ENCODE measurements at regions not wholly inside any gene's neighbourhood (a gene's known extent, or its start where the extent isn't known, plus 50 kb on each side); places are given as distances from the start of the nearest gene placed in this dataset.

GRCh38 chr4:108264693-108265092, 96.0 kb upstream of the LEF1 start:
- Histone ChIP-seq H3K4me1 (ENCODE audit: control insufficient read depth in 5 of 5, insufficient read depth in 5 of 5, low read length in 5 of 5) (no peaks in the 10 kb centered on the region), H3K9me3 (ENCODE audit: control insufficient read depth in 4 of 4, insufficient read depth in 3 of 4, low read length in 3 of 4) (no peaks in the 10 kb centered on the region), H3K9ac (ENCODE audit: insufficient read depth in 1 of 2, low read length in 2 of 2) (no peak overlapping the region), H3K27me3 (ENCODE audit: control insufficient read depth in 3 of 3, insufficient read depth in 3 of 3, low read length in 2 of 3) (no peaks in the 10 kb centered on the region), H3K27ac (ENCODE audit: low read depth in 1 of 2, low read length in 1 of 2) (no peak overlapping the region), H3K36me3 (ENCODE audit: control insufficient read depth in 4 of 4, insufficient read depth in 4 of 4, low read length in 4 of 4) (no peaks in the 10 kb centered on the region), H3K4me3 (no peak overlapping the region)
- DNase-seq: no peak
- TF ChIP-seq CTCF (IDR thresholded peaks at IDR 0.05; ENCODE audit: control extremely low read depth, extremely low read depth): no peak
- no peak for ATAC-seq (ENCODE audit: insufficient read depth, low FRiP score)
- 69 to 79% methylated on average over 4 of the region's 4 CpGs for WGBS, 2 donors

- TF ChIP-seq CTCF (IDR thresholded peaks at IDR 0.05; ENCODE audit: control extremely low read depth, extremely low read depth): no peak
- ATAC-seq (ENCODE audit: insufficient read depth, low FRiP score): no peak
- 95 to 99% methylated on average over 1 of the region's 1 CpG for WGBS, 2 donors
- Histone ChIP-seq H3K4me1 (ENCODE audit: control insufficient read depth in 5 of 5, insufficient read depth in 5 of 5, low read length in 5 of 5) (no peaks in the 10 kb centered on the region), H3K9me3 (ENCODE audit: control insufficient read depth in 4 of 4, insufficient read depth in 3 of 4, low read length in 3 of 4) (peaks cover 0 to 2% (median 0%) of the 10 kb centered on the region in 4 donors), H3K9ac (ENCODE audit: insufficient read depth in 1 of 2, low read length in 2 of 2) (no peak overlapping the region), H3K27ac (ENCODE audit: low read depth in 1 of 2, low read length in 1 of 2) (no peak overlapping the region), H3K36me3 (ENCODE audit: control insufficient read depth in 4 of 4, insufficient read depth in 4 of 4, low read length in 4 of 4) (no peaks in the 10 kb centered on the region), H3K27me3 (ENCODE audit: control insufficient read depth in 3 of 3, insufficient read depth in 3 of 3, low read length in 2 of 3) (no peaks in the 10 kb centered on the region), H3K4me3 (no peak overlapping the region)
- DNase-seq: no peak
Observed at GRCh38 chr4:108263057-108263456, 94.3 kb upstream of the LEF1 start.

GRCh38 chr4:108261026-108261425, 92.3 kb upstream of the LEF1 start:
- H3K4me3 ChIP-seq: no peak overlapping the region
- no peaks in the 10 kb centered on the region for H3K36me3 ChIP-seq (ENCODE audit: control insufficient read depth in 4 of 4, insufficient read depth in 4 of 4, low read length in 4 of 4)
- ATAC-seq (ENCODE audit: insufficient read depth, low FRiP score) (no peak), DNase-seq (peak in 1 of 3 donors; percentile 31)
- WGBS, 2 donors: 66 to 86% methylated on average over 1 of the region's 1 CpG
- no peaks in the 10 kb centered on the region for H3K27me3 ChIP-seq (ENCODE audit: control insufficient read depth in 3 of 3, insufficient read depth in 3 of 3, low read length in 2 of 3)
- peaks cover 0 to 2% (median 0%) of the 10 kb centered on the region in 4 donors for H3K9me3 ChIP-seq (ENCODE audit: control insufficient read depth in 4 of 4, insufficient read depth in 3 of 4, low read length in 3 of 4)
- no peak overlapping the region for H3K9ac ChIP-seq (ENCODE audit: insufficient read depth in 1 of 2, low read length in 2 of 2)
- no peaks in the 10 kb centered on the region for H3K4me1 ChIP-seq (ENCODE audit: control insufficient read depth in 5 of 5, insufficient read depth in 5 of 5, low read length in 5 of 5)
- no peak for TF ChIP-seq CTCF (IDR thresholded peaks at IDR 0.05; ENCODE audit: control extremely low read depth, extremely low read depth)
- no peak overlapping the region for H3K27ac ChIP-seq (ENCODE audit: low read depth in 1 of 2, low read length in 1 of 2)

- 85 to 90% methylated on average over 8 of the region's 8 CpGs for WGBS, 2 donors
- Histone ChIP-seq H3K4me3 (no peak overlapping the region), H3K4me1 (ENCODE audit: control insufficient read depth in 5 of 5, insufficient read depth in 5 of 5, low read length in 5 of 5) (no peaks in the 10 kb centered on the region), H3K9me3 (ENCODE audit: control insufficient read depth in 4 of 4, insufficient read depth in 3 of 4, low read length in 3 of 4) (peaks cover 0 to 2% (median 0%) of the 10 kb centered on the region in 4 donors), H3K36me3 (ENCODE audit: control insufficient read depth in 4 of 4, insufficient read depth in 4 of 4, low read length in 4 of 4) (no peaks in the 10 kb centered on the region), H3K27me3 (ENCODE audit: control insufficient read depth in 3 of 3, insufficient read depth in 3 of 3, low read length in 2 of 3) (no peaks in the 10 kb centered on the region), H3K27ac (ENCODE audit: low read depth in 1 of 2, low read length in 1 of 2) (no peak overlapping the region), H3K9ac (ENCODE audit: insufficient read depth in 1 of 2, low read length in 2 of 2) (no peak overlapping the region)
- no peak for ATAC-seq (ENCODE audit: insufficient read depth, low FRiP score)
- TF ChIP-seq CTCF (IDR thresholded peaks at IDR 0.05; ENCODE audit: control extremely low read depth, extremely low read depth): no peak
- DNase-seq: no peak
Observed at GRCh38 chr4:108256538-108256937, 87.8 kb upstream of the LEF1 start.
